ENCODE measurements at regions not wholly inside any gene's neighbourhood (a gene's known extent, or its start where the extent isn't known, plus 50 kb on each side); places are given as distances from the start of the nearest gene placed in this dataset.

DNA sequence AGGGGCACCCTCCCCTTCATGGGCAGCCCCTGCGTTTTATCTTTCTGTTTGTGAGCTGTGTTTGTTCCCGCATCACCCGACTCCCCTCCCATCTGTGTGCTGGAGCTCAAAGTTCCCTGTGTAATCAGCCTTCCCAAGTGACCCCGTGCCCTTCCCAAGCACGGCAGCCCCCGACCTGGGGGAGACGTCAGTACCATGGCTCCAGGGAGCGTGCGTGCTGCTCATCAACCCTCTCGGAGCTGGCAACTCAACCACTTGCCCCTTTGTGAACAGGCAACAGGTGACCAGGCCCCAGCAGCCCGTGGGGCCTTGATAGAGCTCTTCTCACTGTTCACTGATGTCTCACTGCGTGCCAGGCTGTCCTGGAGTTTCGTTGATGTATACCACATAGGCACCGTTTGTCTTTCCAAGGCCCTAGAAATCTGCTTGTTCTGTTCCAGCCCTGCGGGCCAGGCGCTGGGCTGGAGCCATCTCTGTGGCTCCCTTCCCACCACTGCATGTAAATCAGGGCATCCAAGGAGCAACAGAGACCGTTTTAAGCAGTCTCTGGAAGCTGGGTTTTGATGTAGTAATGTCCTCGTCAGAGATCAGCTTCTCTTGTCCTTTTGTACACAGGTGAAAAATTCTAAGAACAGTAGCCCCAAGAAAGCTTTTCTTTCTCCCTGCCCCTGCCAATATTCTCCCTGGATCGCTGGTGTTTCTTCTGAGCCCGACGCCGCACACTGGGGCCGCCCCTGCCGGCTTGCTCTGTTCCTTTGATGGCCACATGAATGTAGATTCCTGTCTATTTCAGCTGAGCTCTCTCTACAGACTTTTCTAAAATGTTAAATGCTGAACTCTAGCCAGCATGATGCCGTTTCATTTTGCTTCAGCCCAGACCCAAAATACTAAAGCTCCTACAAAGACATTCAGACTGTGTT, 107.0 kb upstream of the PTPRM start (continued):
- TF ChIP-seq SMAD1 (IDR thresholded peaks at IDR 0.05; ENCODE audit: low read depth, partially characterized antibody) = no peak
- TF ChIP-seq, protein P1, sequence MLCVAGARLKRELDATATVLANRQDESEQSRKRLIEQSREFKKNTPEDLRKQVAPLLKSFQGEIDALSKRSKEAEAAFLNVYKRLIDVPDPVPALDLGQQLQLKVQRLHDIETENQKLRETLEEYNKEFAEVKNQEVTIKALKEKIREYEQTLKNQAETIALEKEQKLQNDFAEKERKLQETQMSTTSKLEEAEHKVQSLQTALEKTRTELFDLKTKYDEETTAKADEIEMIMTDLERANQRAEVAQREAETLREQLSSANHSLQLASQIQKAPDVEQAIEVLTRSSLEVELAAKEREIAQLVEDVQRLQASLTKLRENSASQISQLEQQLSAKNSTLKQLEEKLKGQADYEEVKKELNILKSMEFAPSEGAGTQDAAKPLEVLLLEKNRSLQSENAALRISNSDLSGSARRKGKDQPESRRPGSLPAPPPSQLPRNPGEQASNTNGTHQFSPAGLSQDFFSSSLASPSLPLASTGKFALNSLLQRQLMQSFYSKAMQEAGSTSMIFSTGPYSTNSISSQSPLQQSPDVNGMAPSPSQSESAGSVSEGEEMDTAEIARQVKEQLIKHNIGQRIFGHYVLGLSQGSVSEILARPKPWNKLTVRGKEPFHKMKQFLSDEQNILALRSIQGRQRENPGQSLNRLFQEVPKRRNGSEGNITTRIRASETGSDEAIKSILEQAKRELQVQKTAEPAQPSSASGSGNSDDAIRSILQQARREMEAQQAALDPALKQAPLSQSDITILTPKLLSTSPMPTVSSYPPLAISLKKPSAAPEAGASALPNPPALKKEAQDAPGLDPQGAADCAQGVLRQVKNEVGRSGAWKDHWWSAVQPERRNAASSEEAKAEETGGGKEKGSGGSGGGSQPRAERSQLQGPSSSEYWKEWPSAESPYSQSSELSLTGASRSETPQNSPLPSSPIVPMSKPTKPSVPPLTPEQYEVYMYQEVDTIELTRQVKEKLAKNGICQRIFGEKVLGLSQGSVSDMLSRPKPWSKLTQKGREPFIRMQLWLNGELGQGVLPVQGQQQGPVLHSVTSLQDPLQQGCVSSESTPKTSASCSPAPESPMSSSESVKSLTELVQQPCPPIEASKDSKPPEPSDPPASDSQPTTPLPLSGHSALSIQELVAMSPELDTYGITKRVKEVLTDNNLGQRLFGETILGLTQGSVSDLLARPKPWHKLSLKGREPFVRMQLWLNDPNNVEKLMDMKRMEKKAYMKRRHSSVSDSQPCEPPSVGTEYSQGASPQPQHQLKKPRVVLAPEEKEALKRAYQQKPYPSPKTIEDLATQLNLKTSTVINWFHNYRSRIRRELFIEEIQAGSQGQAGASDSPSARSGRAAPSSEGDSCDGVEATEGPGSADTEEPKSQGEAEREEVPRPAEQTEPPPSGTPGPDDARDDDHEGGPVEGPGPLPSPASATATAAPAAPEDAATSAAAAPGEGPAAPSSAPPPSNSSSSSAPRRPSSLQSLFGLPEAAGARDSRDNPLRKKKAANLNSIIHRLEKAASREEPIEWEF (IDR thresholded peaks at IDR 0.05; ENCODE audit: insufficient replicate concordance, low read depth, low read length) = no peak

DNA sequence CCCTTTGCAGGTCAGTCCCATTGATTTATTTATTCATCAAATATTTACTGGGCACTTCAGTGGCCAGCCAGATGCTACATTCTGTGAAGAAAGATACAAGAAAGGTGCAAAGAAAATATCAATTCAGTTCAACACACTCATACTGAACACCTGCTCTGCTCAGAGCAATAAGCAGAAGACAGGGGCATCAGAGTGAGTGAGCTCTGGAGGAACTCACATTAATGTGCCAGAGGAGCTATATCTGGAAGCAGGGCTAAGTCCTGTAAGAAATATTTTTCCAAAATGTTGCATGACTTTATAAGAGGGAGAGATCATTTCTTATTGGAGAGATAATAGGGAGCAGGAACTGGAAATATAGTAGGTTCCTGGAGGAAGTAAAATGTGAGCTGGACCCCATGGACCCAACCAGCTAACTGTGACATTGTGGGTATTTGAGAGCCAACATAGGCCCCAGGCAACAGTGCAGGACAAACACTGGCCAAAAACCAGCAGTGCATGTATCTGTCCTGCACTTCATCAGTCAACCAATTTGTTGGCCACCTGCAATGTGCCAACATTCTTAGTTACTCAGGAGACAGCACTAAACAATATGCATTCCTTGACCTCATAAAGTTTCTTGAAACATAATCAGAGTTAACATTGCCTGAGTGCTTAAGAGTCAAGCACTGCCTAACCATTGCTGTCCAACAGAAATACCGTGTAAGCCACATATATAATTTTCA, 102.7 kb upstream of the PTPRM start:
- intact Hi-C loops (cut with micrococcal nuclease; ENCODE audit: unreplicated experiment) (no loop called here), in situ Hi-C loops (cut with MboI) (no loop called here)
- CTCF ChIA-PET = no interaction called here
- no peak for ATAC-seq
- SMC1A ChIA-PET (ENCODE audit: uncharacterized antibody, unreplicated experiment) = no interaction called here
- Histone ChIP-seq H3K4me2 (ENCODE audit: control insufficient read depth, insufficient read depth) (no peak overlapping the region), H2AFZ (ENCODE audit: control insufficient read depth, low read depth, low read length) (no peak overlapping the region), H3K4me1 (ENCODE audit: control insufficient read depth, insufficient read depth, low read length) (no peaks in the 10 kb centered on the region), H3K4me3 (no peak overlapping the region), H3K36me3 (ENCODE audit: control insufficient read depth in 2 of 2, insufficient read depth in 2 of 2, low read length in 1 of 2) (no peaks in the 10 kb centered on the region), H3K79me2 (ENCODE audit: control insufficient read depth, insufficient read depth, low read length) (no peaks in the 10 kb centered on the region), H4K20me1 (ENCODE audit: control insufficient read depth, insufficient read depth) (no peaks in the 10 kb centered on the region), H3K9ac (ENCODE audit: control insufficient read depth, insufficient read depth, low read length) (no peak overlapping the region), H3K27me3 (replicated peaks in 1 of 2; ENCODE audit: control insufficient read depth in 2 of 2, insufficient read depth in 2 of 2, low read length in 1 of 2) (peaks cover 0 to 1% of the 10 kb centered on the region in 2 experiments; a peak in 1 of 4 replicates), H3K9me3 (replicated peaks; ENCODE audit: control insufficient read depth, insufficient read depth, low read length) (no peaks in the 10 kb centered on the region), H3K27ac (ENCODE audit: control insufficient read depth, insufficient read depth) (no peak overlapping the region)
- RAD21 ChIA-PET (ENCODE audit: unreplicated experiment) = no interaction called here
- no peak for DNase-seq (ENCODE audit: low read depth, low spot score)
- WGBS (ENCODE audit: insufficient coverage, insufficient replicate concordance, low lambda C conversion rate, missing lambda C conversion rate) = 0% methylated on average over 1 of the region's 1 CpG
- FAIRE-seq = no peak
- no TSS peak for BruUV-seq (replicated peaks)
- POLR2A ChIA-PET = no interaction called here
- TF ChIP-seq NR2C2 (IDR thresholded peaks at IDR 0.05; ENCODE audit: borderline replicate concordance, control insufficient read depth, insufficient read length, low read depth) (no peak), BCL3 (IDR thresholded peaks at IDR 0.05; ENCODE audit: borderline replicate concordance, insufficient read depth, low read depth, low read length, poor library complexity, severe bottlenecking) (no peak), ASH2L (IDR thresholded peaks at IDR 0.05; ENCODE audit: borderline replicate concordance, low read depth) (no peak), RELA (IDR thresholded peaks at IDR 0.05; ENCODE audit: borderline replicate concordance, partially characterized antibody) (no peak), JUNB (IDR thresholded peaks at IDR 0.05) (no peak), RUNX3 (IDR thresholded peaks at IDR 0.05; ENCODE audit: low read length) (no peak), HCFC1 (IDR thresholded peaks at IDR 0.05; ENCODE audit: low read length) (no peak)
